Gastroesophageal sphincter (tissue), 4 donors: ENCODE measurements at regions not wholly inside any gene's neighbourhood (a gene's known extent, or its start where the extent isn't known, plus 50 kb on each side); places are given as distances from the start of the nearest gene placed in this dataset.

Source experiments
- ATAC-seq: fragments of 150-250 bp; one replicate; pipeline ENCODE4 v1.9.1; 2016; ENCODE audit warnings: mild to moderate bottlenecking, moderate library complexity
- H3K27ac ChIP-seq, 4 donors: fragments of 200-600 bp; sonication (generic) in 3 of 4; 1 replicate in 3 of 4; 2 replicates in 1 of 4; pipeline ENCODE4 v1.5.1; 2016 to 2019
- H3K27me3 ChIP-seq: fragments of 200-600 bp; sonication (generic); one replicate; pipeline ENCODE4 v1.5.1; 2019
- H3K36me3 ChIP-seq, 2 donors: fragments of 200-600 bp; sonication (generic); one replicate each; pipeline ENCODE4 v1.5.1; 2019; ENCODE audit warnings: control low read depth in 1 of 2
- H3K4me1 ChIP-seq, 3 donors: fragments of 200-600 bp; sonication (generic); 1 replicate in 2 of 3; 2 replicates in 1 of 3; pipeline ENCODE4 v1.5.1; 2016 to 2019; ENCODE audit warnings: control low read depth in 2 of 3
- H3K4me3 ChIP-seq, 2 donors: fragments of 200-600 bp; sonication (generic); one replicate each; pipeline ENCODE4 v1.5.1; 2019; ENCODE audit warnings: mild to moderate bottlenecking in 1 of 2, moderate library complexity in 1 of 2
- H3K9me3 ChIP-seq, 3 donors: fragments of 200-600 bp; sonication (generic); one replicate each; pipeline ENCODE4 v1.5.1; 2017 to 2019; ENCODE audit warnings: control low read depth in 2 of 3
- CTCF ChIP-seq, 4 experiments: fragments of 200-600 bp in 2 of 4; fragments of 450-650 bp in 2 of 4; sonication (generic) in 1 of 4; IDR thresholded peaks; one replicate each; pipeline ENCODE4 v1.5.1; 2017 to 2019; ENCODE audit warnings: antibody characterized with exemption in 4 of 4, mild to moderate bottlenecking in 2 of 4, moderate library complexity in 2 of 4
- EP300 ChIP-seq: sonication (generic); formaldehyde crosslinking; IDR thresholded peaks from one replicate; pipeline ENCODE4 v1.6.1; 2017; ENCODE audit warnings: antibody characterized with exemption, mild to moderate bottlenecking
- POLR2A ChIP-seq, 2 donors: fragments of 450-650 bp; IDR thresholded peaks; one replicate each; pipeline ENCODE4 v1.6.1; 2017; ENCODE audit warnings: antibody characterized with exemption in 2 of 2, mild to moderate bottlenecking in 2 of 2, moderate library complexity in 1 of 2
- POLR2AphosphoS5 ChIP-seq: sonication (generic); formaldehyde crosslinking; IDR thresholded peaks from one replicate; pipeline ENCODE4 v1.6.1; 2017; ENCODE audit warnings: antibody characterized with exemption
- WGBS, 2 donors: methylation state at CpG; one replicate each; pipeline ENCODE4 v1.1.5; 2018; ENCODE audit warnings: low coverage in 1 of 2; 5-methylcytosine and 5-hydroxymethylcytosine counted together

GRCh38 chr6:9315966-9316650 is 880.8 kb upstream of the SLC35B3 start:
- TF ChIP-seq EP300 (no peak), POLR2AphosphoS5 (no peak)
- Histone ChIP-seq H3K4me1 (no peaks in the 10 kb centered on the region), H3K36me3 (no peaks in the 10 kb centered on the region), H3K27me3 (no peaks in the 10 kb centered on the region), H3K9me3 (no peaks in the 10 kb centered on the region), H3K27ac (no peak overlapping the region), H3K4me3 (no peak overlapping the region)
- ATAC-seq: no peak
- 63 to 89% methylated on average over 4 of the region's 4 CpGs for WGBS, 2 donors

- H3K9me3 ChIP-seq: no peaks in the 10 kb centered on the region
- H3K4me1 ChIP-seq: no peaks in the 10 kb centered on the region
- WGBS, 2 donors: 41 to 51% methylated on average over 4 of the region's 4 CpGs
- H3K27me3 ChIP-seq: no peaks in the 10 kb centered on the region
- H3K36me3 ChIP-seq: no peaks in the 10 kb centered on the region
- TF ChIP-seq EP300: no peak
- TF ChIP-seq POLR2AphosphoS5: no peak
- no peak for TF ChIP-seq POLR2A (IDR thresholded peaks at IDR 0.05)
- TF ChIP-seq CTCF (IDR thresholded peaks at IDR 0.05): no peak
- no peak for ATAC-seq
- no peak overlapping the region for H3K4me3 ChIP-seq
- H3K27ac ChIP-seq: no peak overlapping the region
Observed at GRCh38 chr6:9308284-9308683, 872.9 kb upstream of the SLC35B3 start.

GRCh38 chr6:9307786-9308185 is 872.4 kb upstream of the SLC35B3 start:
- ATAC-seq: no peak
- 68 to 95% methylated on average over 2 of the region's 2 CpGs for WGBS, 2 donors
- no peaks in the 10 kb centered on the region for H3K27me3 ChIP-seq

GRCh38 chr6:9307187-9307586 is 871.8 kb upstream of the SLC35B3 start:
- H3K9me3 ChIP-seq: no peaks in the 10 kb centered on the region
- H3K36me3 ChIP-seq: no peaks in the 10 kb centered on the region
- WGBS, 2 donors: 57 to 66% methylated on average over 3 of the region's 3 CpGs
- TF ChIP-seq POLR2A (IDR thresholded peaks at IDR 0.05): no peak
- no peak for TF ChIP-seq POLR2AphosphoS5
- no peak for TF ChIP-seq CTCF (IDR thresholded peaks at IDR 0.05)
- TF ChIP-seq EP300: no peak
- H3K4me3 ChIP-seq: no peak overlapping the region
- H3K27me3 ChIP-seq: no peaks in the 10 kb centered on the region
- no peaks in the 10 kb centered on the region for H3K4me1 ChIP-seq
- no peak for ATAC-seq
- H3K27ac ChIP-seq: no peak overlapping the region

More at GRCh38 chr6:9307786-9308185, 872.4 kb upstream of the SLC35B3 start:
- Histone ChIP-seq H3K9me3 (no peaks in the 10 kb centered on the region), H3K27ac (no peak overlapping the region), H3K36me3 (no peaks in the 10 kb centered on the region), H3K4me3 (no peak overlapping the region), H3K4me1 (no peaks in the 10 kb centered on the region)
- TF ChIP-seq POLR2A (IDR thresholded peaks at IDR 0.05): no peak
- no peak for TF ChIP-seq POLR2AphosphoS5
- TF ChIP-seq CTCF (IDR thresholded peaks at IDR 0.05): no peak
- no peak for TF ChIP-seq EP300

- Histone ChIP-seq H3K9me3 (no peaks in the 10 kb centered on the region), H3K36me3 (no peaks in the 10 kb centered on the region), H3K27me3 (no peaks in the 10 kb centered on the region), H3K4me3 (no peak overlapping the region), H3K4me1 (no peaks in the 10 kb centered on the region), H3K27ac (no peak overlapping the region)
- no peak for ATAC-seq
- WGBS, 2 donors: 61% methylated on average over 4 of the region's 4 CpGs; no CpG with 5 or more reads in 1 of the 2 donors
- no peak for TF ChIP-seq CTCF (IDR thresholded peaks at IDR 0.05)
- no peak for TF ChIP-seq POLR2A (IDR thresholded peaks at IDR 0.05)
- TF ChIP-seq EP300: no peak
- TF ChIP-seq POLR2AphosphoS5: no peak
Observed at GRCh38 chr6:9295644-9296043, 860.3 kb upstream of the SLC35B3 start.
